ENCODE measurements at regions not wholly inside any gene's neighbourhood (a gene's known extent, or its start where the extent isn't known, plus 50 kb on each side); places are given as distances from the start of the nearest gene placed in this dataset.

DNA sequence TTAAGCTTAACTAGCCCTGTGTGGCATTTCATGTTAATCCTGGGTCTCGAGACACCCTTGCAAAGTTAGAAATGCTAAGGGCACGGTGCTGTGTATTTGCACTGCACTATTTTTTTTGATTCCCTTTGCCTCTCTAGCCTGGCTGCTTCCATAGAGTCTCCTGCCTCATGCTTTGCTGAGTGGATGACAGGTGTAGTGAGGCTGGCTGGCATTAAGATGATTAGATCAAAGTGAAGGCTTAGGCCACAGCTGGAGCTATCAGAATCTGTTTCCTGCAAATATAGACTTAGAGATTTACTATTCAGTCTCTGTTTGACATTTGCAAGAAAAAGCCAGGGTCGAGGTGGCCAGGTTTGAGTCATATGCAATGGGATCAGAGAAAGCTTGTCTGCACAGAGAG lies 791.1 kb downstream of the AACS start:
- Histone ChIP-seq H2BK12ac (ENCODE audit: insufficient read length, low read depth, low read length) (no peak overlapping the region), H4K8ac (replicated peaks; ENCODE audit: insufficient read length, low read depth, low read length) (no peak overlapping the region), H3K14ac (ENCODE audit: insufficient read depth, low read length) (no peak overlapping the region), H3K79me2 (ENCODE audit: insufficient read depth, low read length) (no peaks in the 10 kb centered on the region), H3K18ac (ENCODE audit: insufficient read length, low read depth, low read length) (no peak overlapping the region), H3K4ac (ENCODE audit: low read depth, low read length) (no peak overlapping the region), H2BK5ac (ENCODE audit: insufficient read length, low read length) (no peak overlapping the region), H4K91ac (ENCODE audit: insufficient read length, low read depth, low read length) (no peak overlapping the region), H2BK20ac (ENCODE audit: low read depth, low read length, poor library complexity, severe bottlenecking) (no peak overlapping the region), H3K9ac (ENCODE audit: extremely low read depth, insufficient read length, low read length) (no peak overlapping the region), H2BK15ac (ENCODE audit: low read depth, low read length) (no peak overlapping the region), H3K23ac (ENCODE audit: insufficient read length, low read depth, low read length) (no peak overlapping the region), H4K20me1 (ENCODE audit: control insufficient read depth, insufficient read depth, insufficient read length) (no peaks in the 10 kb centered on the region), H3K23me2 (ENCODE audit: insufficient read length, low read depth, low read length, poor library complexity, severe bottlenecking) (no peaks in the 10 kb centered on the region), H3K79me1 (ENCODE audit: insufficient read depth, low read depth, low read length, poor library complexity, severe bottlenecking) (no peaks in the 10 kb centered on the region), H3K56ac (ENCODE audit: insufficient read length, low read depth, low read length) (no peak overlapping the region), H2AFZ (ENCODE audit: low read length) (no peak overlapping the region), H3K27me3 (ENCODE audit: insufficient read depth, low read length) (no peaks in the 10 kb centered on the region), H3T11ph (ENCODE audit: low read length) (no peak overlapping the region), H2AK5ac (ENCODE audit: insufficient read length, low read length) (no peak overlapping the region), H2BK120ac (ENCODE audit: low read depth, low read length, poor library complexity, severe bottlenecking) (no peak overlapping the region), H3K4me1 (ENCODE audit: insufficient read depth, low read length) (no peaks in the 10 kb centered on the region), H3K4me2 (ENCODE audit: insufficient read depth, insufficient read length, low read length) (no peak overlapping the region), H4K5ac (ENCODE audit: insufficient read length, low read depth, low read length) (no peak overlapping the region), H3K27ac (ENCODE audit: insufficient read length, low read depth, low read length) (no peak overlapping the region), H3K9me3 (ENCODE audit: control insufficient read depth, low read depth, low read length) (no peaks in the 10 kb centered on the region)
- Mint-ChIP-seq H3K27me3 (ENCODE audit: low read depth) (peaks cover 3% of the 10 kb centered on the region), H3K27ac (no peak overlapping the region; a peak in 1 of 7 replicates), H3K4me1 (peaks cover 14% of the 10 kb centered on the region in 2 experiments), H3K9me3 (peaks cover 0 to 5% of the 10 kb centered on the region in 2 experiments; a peak in 2 of 5 replicates), H3K36me3 (ENCODE audit: insufficient read depth in 1 of 3, low read depth in 3 of 3) (peaks cover 0 to 4% (median 0%) of the 10 kb centered on the region in 3 experiments; a peak in 2 of 7 replicates), H3K4me3 (no peak overlapping the region)
- TF ChIP-seq, protein P1, sequence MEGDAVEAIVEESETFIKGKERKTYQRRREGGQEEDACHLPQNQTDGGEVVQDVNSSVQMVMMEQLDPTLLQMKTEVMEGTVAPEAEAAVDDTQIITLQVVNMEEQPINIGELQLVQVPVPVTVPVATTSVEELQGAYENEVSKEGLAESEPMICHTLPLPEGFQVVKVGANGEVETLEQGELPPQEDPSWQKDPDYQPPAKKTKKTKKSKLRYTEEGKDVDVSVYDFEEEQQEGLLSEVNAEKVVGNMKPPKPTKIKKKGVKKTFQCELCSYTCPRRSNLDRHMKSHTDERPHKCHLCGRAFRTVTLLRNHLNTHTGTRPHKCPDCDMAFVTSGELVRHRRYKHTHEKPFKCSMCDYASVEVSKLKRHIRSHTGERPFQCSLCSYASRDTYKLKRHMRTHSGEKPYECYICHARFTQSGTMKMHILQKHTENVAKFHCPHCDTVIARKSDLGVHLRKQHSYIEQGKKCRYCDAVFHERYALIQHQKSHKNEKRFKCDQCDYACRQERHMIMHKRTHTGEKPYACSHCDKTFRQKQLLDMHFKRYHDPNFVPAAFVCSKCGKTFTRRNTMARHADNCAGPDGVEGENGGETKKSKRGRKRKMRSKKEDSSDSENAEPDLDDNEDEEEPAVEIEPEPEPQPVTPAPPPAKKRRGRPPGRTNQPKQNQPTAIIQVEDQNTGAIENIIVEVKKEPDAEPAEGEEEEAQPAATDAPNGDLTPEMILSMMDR (conservative IDR thresholded peaks at IDR 0.05): no peak
- no peak for DNase-seq
- WGBS (ENCODE audit: extremely low coverage, insufficient read length, low lambda C conversion rate): no CpG with 5 or more reads among the region's 3 CpGs

Data from H9 (cell line).